SH-SY5Y (cell line): ENCODE measurements at regions not wholly inside any gene's neighbourhood (a gene's known extent, or its start where the extent isn't known, plus 50 kb on each side); places are given as distances from the start of the nearest gene placed in this dataset.

Experiments
- GATA2 ChIP-seq: IDR thresholded peaks from 2 replicates; pipeline ENCODE4 v1.6.1; 2011; ENCODE audit warnings: mild to moderate bottlenecking, low read depth, low read length
- GATA3 ChIP-seq: IDR thresholded peaks from 2 replicates; pipeline ENCODE4 v1.6.1; 2011; ENCODE audit warnings: low read depth, mild to moderate bottlenecking, low read length, moderate library complexity

GRCh38 chr12:85516667-85517325 is 236.8 kb downstream of the ALX1 start:
- TF ChIP-seq GATA3 (no peak), GATA2 (no peak)

- no peak for TF ChIP-seq GATA2
- TF ChIP-seq GATA3: no peak
Observed at GRCh38 chr12:85519163-85519562, 239.1 kb downstream of the ALX1 start.

- TF ChIP-seq GATA3 (no peak), GATA2 (no peak)
Observed at GRCh38 chr12:85523197-85523596, 243.2 kb downstream of the ALX1 start.

GRCh38 chr12:85527192-85527591 is 247.2 kb downstream of the ALX1 start:
- TF ChIP-seq GATA3 (no peak), GATA2 (no peak)

- TF ChIP-seq GATA2 (no peak), GATA3 (no peak)
Observed at GRCh38 chr12:85529896-85530295, 249.9 kb downstream of the ALX1 start.

GRCh38 chr12:85530456-85530855 is 250.4 kb downstream of the ALX1 start:
- TF ChIP-seq GATA3 (no peak), GATA2 (no peak)

- TF ChIP-seq GATA2: no peak
- TF ChIP-seq GATA3: no peak
Observed at GRCh38 chr12:85531341-85531740, 251.3 kb downstream of the ALX1 start.

GRCh38 chr12:85549640-85550039 is 269.6 kb downstream of the ALX1 start:
- TF ChIP-seq GATA2: no peak
- TF ChIP-seq GATA3: no peak

GRCh38 chr12:85550924-85551323 is 270.9 kb downstream of the ALX1 start:
- TF ChIP-seq GATA2 (no peak), GATA3 (no peak)

GRCh38 chr12:85552461-85552860 is 272.4 kb downstream of the ALX1 start:
- TF ChIP-seq GATA3 (no peak), GATA2 (no peak)

GRCh38 chr12:85557850-85558249 is 277.8 kb downstream of the ALX1 start:
- TF ChIP-seq GATA2 (no peak), GATA3 (no peak)

GRCh38 chr12:85558684-85559083 is 277.5 kb downstream of the RASSF9 start:
- TF ChIP-seq GATA2: no peak
- TF ChIP-seq GATA3: no peak

GRCh38 chr12:85559127-85559526 is 277.1 kb downstream of the RASSF9 start:
- TF ChIP-seq GATA3 (no peak), GATA2 (no peak)

- no peak for TF ChIP-seq GATA3
- TF ChIP-seq GATA2: no peak
Observed at GRCh38 chr12:85559536-85559935, 276.7 kb downstream of the RASSF9 start.

GRCh38 chr12:85562765-85563164 is 273.4 kb downstream of the RASSF9 start:
- TF ChIP-seq GATA3 (no peak), GATA2 (no peak)

GRCh38 chr12:85564786-85565185 is 271.4 kb downstream of the RASSF9 start:
- TF ChIP-seq GATA3: no peak
- no peak for TF ChIP-seq GATA2
